ENCODE measurements at regions not wholly inside any gene's neighbourhood (a gene's known extent, or its start where the extent isn't known, plus 50 kb on each side); places are given as distances from the start of the nearest gene placed in this dataset.

DNA sequence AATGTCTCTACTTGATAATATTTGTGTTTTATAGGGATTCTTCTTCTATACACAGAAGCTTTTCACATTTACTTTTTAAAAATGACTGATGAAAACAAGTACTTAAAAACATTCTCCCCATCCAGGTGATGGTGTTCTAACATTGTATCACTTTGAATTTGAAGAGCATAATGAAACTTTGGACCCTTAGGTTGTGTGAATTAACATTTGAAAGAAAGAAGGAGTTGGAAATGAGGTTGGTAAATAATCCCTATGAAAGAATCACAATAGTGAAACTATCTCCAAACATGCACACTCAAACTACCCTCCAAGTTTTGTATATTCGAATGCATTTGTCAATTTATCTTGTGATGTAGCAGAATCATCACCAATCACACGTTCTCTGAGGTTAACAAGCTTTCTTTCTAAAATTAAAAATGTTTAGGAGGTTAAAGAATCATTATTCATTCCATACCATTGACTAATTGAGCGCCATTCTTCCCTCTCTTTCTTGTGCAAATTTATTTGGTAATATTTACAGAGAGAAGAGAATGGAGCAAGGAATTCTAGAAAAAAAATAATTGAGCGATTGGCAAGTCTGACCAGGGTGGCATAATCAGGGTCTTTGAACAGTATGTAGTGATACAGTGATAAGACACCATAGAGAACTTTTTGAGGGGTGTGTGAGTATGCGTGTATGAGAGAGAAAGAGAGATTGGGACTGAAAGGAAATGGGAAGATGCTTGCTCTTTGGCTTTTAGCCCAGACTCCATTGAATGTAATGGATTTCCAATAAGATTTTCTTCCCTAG is 260.0 kb upstream of the NRXN1 start:
- TF ChIP-seq POLR2A (IDR thresholded peaks at IDR 0.05) (no peak), CTCF (IDR thresholded peaks at IDR 0.05) (no peak)
